Activated gamma-delta T cell treated with anti-CD3 and anti-CD28 coated beads, Interleukin-2, amount 50 U/mL, for 16 hours (primary cell): ENCODE measurements at regions not wholly inside any gene's neighbourhood (a gene's known extent, or its start where the extent isn't known, plus 50 kb on each side); places are given as distances from the start of the nearest gene placed in this dataset.

ENCODE experiments used
- DNase-seq: peaks from one replicate; pipeline ENCODE4 v3.0.0-alpha.2; 2020; ENCODE audit warnings: low read depth

DNA sequence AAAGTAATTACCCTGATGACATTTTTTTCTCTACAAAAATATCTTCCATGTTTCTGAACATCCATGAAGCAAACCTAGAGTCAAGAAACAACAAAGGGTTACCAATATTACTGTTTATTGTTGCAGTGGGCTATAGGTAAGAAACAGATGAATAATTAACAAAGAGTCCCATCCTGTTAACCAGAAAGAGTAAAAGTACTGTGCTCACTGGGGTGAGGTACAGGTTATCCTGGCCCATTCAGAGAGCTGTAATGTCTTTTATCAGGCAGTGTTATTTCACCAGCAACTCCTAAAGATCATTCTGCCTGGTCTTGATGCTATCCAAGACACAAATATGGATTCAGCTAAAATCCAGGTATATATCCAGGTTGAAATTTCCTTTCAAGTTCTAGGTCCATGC, 754.9 kb downstream of the SATB2 start:
- DNase-seq: no peak

DNA sequence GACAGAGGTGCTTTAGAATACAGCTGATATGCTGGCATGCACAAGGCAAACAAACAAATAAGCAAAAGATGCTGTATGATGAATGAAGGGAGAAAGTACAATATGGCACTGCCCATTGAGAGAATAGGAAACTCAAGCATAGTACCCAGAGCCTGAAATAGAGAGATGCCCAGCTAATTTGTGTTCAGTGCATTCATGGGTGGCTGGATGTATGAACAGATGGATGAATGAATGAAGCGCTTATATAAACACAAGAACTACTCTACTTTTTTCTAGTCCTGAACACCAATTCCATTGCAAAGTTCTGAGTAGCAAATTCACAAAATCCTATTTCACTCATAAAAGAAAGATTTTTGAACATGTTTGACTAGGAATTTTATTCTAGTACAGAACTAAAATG, 756.3 kb downstream of the SATB2 start:
- no peak for DNase-seq

DNA sequence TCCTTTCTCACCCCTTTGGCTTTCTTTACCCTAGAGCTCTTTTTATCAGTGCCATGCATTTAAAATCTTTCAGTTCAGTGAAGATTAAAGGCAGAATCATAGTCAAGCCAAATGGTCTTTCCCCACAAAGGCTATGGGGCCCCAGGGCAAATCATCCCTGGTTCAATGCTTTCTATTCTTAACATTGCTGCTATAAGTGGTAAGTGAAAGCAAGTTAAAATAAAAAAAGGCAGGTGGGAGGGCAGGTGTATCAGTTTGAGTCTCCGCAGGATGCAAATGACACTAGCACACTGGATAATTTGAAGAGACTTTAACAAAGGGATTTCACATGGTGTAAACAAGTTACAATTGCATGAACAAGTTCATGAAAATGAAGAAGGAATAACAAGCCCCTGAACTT, 757.4 kb downstream of the SATB2 start:
- no peak for DNase-seq

DNA sequence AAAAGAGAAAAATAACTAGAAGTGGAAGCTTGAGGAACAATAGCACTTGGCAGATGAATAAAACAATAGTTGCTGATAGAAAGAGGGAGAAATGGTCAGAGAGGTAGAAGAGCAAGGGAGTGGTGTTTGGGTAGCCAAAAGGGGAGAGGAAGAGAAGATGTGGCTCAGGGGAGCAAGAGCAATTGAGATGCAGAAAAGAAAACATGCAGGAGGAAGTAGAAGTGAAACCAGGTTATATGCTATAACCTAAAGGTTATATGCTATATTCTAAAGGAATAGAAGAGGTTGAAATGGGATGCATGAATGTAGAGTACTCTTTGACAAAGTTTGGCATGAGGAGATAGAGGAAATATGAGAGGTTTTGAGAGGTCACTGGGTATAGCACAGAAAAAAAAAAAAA, 759.5 kb downstream of the SATB2 start:
- no peak for DNase-seq

DNA sequence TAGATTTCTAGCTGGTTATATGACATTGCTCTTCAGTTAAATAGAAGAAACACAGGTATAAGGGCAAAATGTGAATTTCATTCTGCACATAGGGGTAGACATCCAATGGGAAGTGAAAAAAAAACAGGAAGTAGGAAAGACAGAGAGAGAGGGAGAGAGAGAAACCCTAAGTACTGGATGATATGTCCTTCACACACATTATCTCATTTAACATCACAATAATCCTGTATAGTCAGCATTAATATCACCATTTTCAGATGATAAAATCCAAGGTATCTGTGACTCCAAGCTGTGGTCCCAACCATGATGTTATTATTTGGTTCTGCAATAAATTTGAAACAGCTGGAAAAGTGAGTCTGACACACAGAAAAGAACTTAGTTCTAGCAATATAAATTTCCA, 759.9 kb downstream of the SATB2 start:
- no peak for DNase-seq

DNA sequence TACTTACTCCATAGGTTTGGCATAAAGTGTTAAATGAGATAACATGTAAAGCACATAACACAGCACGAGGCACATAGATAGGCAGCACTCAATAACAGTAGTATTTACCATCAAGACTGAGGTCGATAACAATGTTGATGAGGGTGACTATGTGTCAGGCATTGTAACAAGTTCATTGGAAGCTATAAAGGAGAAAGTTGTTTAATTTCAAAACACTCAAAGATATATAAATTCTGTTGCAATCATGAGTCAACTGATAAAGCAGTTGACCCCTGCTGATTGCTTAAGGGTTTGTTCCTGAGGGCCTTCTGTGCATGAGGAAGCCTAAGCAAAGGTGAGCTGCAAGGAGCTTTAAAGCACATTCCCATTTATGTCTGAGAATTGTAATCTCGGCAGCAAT, 760.5 kb downstream of the SATB2 start:
- no peak for DNase-seq

DNA sequence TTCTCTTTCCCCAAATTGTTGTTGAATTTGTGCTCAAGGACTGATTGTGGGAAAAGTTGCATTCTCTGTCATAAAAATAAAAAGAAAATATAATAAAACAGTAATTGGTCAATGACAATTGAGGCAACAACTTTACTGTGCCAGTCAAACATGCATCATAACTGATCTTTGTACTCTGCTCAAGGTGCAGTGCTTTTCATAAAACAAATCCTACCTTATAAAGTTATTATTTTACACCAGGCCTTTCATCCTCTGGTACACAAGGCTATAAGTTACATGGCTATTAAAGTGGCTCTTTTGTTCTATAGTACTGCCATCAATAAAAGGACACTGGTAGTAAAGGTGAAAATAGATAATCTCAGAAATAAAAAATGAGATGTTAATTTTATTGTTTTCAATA, 761.9 kb downstream of the SATB2 start:
- DNase-seq: no peak

DNA sequence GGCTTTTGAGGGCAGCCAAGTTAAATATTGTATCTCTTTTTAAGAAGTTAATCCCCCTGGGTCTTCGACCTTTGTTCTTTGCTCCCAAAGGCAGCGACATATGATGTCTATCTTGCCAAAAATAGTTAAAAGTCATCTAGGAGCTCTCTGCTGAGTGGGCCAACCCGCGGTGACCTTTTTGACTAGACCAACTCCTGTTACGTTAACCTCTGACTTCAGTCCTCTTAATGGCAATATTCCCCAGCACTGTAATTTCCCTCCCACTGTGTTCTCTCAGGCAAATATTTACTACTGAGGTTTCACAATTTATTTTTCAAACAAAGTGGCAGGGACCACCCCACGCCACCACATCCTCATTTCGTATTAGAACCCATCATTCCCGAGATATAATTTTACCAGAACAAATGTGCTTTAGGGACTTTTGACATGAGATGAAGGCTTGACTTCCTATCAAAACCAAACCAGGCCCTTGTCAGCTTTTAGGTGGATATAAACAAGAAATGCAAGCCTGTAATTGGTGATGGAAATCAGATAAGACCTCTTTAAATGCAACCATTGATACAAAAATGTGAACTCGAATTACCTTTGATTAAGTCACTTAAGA, 764.7 kb downstream of the SATB2 start:
- no peak for DNase-seq

DNA sequence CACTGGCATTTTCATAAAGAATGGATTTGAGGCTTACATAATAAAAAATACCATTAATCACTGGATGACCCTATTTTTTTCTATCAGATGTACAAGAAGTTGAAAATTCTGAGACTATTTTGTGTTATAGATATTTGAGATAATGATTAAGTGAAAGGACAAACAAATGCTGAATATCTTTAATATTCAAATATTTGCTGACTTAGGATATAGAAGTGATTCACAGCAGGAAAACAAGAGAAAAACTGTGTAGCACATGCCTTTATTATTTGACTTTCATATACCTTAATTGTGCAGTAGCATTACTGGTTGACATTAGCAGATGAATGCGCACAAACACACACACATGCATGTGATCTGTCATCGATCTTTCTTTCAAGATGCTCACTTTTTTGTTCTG, 766.5 kb downstream of the SATB2 start:
- no peak for DNase-seq

DNA sequence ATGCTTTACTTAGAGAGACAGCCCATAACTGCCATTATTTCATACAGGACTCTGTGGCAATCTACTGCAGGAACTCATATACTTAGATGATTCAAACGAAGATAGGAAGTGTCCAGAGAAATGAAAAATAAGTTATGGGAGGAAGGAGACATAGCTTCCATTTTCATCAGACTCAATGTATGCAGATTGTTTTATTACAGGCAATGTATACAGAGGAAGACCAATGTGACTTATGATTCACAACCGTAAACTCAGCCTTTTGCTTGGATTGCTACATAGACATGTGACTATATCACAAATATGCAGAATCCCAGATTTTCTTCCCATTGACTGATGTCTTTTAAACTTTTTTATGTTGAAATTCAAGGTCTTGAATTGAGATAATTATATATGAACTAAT, 793.4 kb downstream of the SATB2 start:
- DNase-seq: no peak

DNA sequence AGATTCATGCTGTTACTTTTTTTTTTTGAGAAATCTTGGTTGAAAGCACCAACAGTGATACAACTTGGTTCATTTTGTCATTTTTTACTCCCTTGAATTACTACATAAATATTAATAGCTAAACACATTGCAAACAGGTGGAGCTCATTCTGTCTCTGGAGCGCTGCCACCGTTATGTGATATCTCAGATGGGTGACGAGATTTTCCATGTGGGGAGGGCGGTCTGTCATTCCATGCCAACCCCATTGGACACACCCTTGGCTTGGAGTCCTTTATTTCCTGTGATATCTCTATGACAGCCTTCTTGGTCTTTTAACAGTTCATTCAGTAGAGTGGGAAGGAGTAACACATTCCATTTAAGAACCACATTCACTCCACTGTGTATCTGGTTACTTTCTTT, 794.8 kb downstream of the SATB2 start:
- no peak for DNase-seq

DNA sequence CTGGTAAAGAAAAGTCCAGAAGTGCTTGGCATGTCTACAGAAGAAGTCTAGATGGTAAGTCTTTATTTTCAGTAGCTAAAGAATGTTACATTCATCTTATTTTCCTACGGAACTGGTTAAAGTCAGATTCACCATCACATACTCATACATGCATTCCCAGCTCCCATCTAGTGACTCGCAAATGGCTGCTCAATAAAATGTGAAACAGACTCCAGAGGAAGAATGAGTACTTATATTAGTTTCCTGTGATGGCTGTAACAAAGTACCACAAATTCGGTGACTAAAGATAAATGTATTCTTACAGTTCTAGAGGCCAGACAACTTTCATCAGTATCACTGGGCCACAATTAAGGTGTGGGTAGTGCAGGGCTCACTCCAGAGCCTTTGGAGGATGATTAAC, 797.2 kb downstream of the SATB2 start:
- no peak for DNase-seq

DNA sequence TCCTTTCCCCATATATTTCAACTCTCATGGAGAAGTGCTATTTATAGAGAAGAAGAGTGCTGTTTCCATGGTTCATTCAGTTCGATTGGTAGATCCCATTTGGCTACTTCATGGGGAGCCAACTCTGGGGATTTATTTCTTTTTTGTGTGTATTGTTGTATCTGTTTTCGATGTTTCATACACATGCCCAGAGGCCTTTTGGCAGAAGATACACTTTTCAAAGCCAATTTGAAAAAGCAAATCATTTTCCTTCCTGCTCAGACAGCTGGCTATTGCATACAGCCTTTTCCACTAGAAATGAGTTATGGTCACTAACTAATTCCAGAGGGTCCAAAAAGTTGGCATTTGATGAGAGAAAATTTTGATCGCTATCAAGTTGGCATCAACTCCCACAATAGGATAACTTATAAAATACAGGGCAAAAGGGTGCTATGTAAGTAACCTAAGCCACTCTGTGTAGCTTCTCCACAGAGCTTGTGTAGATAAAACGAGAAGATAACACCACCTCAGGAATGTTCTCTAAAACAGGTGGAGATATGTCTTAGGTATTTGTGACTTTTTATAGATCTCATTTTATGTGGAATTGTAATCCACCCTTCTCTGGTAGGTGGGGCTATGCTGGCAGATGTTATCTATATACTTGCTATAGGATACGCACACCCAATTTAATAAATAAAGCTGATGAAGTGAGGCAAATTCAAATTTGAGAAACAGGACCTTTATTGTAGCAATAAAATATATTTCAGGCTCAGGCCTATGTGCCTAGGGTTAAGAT, 798.5 kb downstream of the SATB2 start:
- no peak for DNase-seq

DNA sequence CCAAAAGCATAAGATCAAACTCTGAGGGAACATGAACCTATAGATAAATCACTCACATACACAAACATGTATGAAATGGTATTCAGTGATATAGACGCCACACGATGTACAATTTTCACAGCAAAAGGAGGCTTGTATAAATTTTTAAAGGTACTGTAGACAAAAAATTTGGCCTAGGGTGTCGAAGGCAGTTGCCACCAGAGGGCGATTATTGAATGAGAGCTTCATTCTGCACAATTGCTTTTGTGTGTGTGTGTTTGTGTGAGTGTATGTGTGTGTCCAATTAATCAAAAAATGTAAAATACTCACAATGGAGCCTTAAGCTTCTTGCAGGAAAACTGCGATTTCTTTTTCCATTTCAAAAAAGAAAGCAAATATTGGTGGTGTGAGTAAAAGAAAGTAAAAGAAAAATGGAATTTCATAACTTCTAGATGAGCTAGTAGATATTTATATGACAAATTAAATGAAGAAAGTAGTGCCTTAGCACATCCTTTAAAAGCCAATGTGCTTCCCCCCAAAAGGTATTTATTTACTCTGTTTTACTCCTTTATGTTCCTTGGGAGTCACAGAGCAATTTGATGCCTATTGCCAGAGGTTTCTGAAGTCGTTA, 800.1 kb downstream of the SATB2 start:
- DNase-seq: no peak

DNA sequence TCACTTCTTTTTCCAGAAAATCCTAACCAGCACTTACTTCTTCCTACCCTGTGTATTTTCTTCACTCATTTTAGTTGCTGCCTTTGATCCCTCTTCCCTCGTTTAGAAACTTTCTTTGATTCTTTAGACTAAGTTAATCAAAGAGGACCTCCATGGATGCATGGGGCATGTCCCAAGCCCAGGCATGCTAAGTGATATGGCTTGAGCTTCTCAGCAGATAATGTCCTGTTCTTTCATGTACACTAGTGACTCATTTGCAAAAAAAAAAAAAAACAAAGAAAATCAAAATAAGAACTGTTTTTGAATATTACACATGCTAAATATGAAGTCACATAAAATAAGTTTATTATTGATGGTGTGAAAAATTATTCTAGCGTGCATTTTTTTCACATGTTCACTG, 800.9 kb downstream of the SATB2 start:
- no peak for DNase-seq

DNA sequence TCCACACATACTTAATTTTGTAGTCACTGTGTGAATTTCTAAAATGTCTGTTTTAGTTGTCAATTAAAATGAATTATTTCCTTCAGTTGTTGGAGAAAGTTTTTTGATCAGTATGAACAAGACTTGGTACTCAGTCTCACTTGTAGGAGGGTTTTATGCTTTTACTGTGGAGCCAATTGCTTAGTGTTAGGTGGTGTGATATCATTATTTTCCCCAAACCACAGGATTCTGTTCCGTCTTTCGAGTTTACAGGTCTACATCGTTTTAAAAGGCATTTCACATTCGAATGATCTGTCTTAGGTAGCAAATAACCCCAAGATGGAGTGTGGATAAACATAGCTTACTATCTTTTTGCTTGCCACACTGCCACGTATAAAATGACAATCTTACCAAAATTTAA, 803.1 kb downstream of the SATB2 start:
- no peak for DNase-seq

DNA sequence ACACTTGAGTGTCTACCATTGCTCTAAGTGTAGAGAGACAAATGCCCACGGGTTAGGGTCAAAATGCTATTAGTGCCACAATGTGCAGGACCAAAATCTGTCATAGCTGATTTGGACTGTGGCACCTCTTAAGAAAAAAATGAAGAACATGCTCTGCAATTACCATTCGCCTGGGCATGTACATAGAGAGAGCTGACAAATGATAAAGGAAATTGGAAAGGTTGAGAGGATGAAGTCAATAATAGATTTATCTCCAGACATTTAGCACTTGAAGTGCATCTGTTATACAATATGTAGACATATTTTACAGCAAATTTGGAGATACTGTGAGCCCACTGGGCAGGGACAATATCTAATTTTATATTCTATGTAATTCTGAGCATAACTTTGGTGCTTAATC, 804.4 kb downstream of the SATB2 start:
- DNase-seq: no peak

DNA sequence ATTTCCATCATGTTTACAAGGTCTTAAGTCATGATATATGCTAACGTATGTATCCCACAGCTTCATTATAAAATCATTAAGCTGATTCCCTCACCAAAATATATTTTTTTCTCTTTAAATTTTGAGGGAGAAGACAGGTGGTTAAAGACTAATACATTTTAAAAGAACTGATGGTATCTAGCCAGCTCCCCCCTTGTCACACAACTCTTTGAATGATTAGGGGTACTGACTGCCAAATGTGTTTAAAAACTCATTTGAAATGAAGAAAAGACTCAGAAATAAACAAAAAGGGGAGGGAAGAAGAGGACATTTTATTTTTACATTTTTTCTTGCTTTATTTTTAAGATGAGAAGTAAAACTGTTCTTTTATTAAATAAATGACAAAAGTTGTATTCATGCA, 805.3 kb downstream of the SATB2 start:
- no peak for DNase-seq

DNA sequence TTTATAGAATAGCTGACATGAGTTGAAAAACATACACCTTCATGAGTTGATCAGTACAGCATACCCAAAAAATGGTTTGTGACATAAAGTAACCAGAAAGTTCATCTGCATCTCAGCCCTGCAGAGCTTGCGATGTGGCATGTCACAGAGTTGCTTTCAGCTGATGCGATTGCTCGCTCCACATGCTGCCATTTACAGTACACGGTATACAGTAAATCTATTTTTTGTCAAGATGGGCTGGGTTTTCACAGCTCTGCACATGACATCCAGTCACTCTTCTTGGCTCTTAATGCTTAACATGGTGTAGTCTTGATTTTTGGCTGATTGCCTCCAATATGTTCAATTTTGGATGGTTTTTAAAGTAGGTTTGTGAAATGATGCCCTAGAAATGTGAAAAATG, 811.9 kb downstream of the SATB2 start:
- no peak for DNase-seq

DNA sequence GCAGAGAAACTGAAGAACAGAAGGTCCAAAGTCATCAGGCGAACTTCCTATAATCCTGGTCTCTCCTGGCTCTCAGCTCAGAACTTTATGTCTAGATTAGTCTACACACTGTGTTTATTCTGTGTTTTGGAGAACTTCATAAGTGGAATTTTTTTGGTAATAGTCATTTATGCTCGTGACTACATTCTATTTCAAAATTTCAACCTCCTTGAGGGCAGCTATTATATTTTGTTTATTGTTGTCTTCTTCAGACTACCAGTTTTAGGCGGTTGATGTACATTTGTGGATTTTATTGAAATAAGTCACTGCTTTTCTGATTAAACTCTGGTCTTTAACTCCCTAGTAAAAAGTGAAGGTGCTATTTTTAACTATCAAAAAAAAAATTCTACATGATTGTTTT, 816.6 kb downstream of the SATB2 start:
- no peak for DNase-seq

DNA sequence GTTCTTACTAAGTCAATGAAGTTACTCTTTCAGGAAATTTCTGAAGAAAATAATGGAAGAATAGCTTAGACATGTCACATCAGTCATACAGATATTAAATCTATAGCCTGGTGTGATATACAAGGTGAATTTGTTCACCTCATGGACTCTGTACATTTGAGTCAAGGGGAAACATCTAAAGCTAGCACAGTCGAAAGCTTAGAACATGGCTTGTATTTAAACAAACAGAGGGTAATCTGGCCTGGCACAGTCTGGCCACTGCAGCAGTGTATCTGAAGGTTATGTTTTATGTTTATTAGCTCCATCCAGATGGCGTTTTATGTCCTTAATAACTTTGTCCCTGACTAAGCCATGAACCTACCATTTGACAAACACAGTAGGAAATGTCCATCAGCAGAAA, 817.3 kb downstream of the SATB2 start:
- DNase-seq: no peak

DNA sequence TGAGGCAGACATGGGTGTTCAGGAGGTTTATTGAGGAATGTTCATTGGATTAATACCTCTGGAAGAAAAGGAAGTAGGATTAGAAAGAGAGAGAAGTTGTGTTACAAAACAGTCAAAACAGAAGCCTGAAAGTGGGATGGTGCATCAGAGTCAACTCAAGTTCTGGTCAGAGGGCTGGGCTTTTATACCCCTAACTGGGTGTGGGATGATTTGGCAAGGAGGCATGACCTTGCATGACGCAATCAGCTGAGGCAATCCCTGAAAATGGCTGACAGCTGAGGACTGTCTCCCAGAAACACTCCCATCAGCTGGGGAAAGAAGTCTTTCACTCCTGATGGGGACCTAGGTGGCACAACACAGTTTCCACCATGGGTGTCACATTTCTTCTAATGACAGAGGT, 818.2 kb downstream of the SATB2 start:
- no peak for DNase-seq

DNA sequence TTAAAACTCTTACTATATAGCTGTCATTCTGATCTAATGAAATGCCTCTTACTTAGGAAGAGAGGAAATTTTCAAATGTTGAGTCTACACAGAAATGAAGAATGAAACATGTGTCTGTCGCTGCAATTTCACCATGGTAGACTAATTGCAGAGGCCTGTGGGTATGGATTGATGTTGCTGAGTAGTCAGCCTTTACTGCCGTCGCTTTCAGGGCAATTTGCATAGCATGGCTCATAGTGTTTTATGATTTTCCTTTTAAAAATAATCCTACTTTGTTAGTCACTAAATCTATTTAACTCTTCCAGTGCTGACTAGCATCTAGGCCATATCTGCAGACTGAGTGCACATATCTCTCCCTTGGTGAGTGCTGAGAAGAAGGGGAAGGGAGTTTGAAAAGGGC, 819.2 kb downstream of the SATB2 start:
- no peak for DNase-seq

DNA sequence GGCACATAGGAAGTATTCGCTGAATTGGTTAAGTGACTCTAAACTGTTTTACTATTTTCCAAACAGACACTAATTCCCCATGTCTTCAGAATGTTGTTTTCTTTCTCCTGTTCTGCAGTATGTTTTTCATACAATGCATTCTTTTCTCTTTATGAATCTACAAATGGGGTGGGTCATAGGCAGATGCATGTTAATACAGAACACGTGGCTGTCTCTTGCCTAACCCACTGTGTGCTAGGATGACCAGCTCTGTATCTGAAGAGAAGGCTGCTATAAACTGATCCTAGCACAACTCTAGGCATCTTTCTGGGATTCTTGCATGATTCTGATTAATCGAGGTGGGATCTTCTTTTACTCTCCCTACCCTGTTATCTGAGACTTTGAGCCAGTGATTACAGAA, 826.0 kb downstream of the PLCL1 start:
- no peak for DNase-seq
